Esophagus squamous epithelium (tissue), 5 donors: ENCODE measurements at regions not wholly inside any gene's neighbourhood (a gene's known extent, or its start where the extent isn't known, plus 50 kb on each side); places are given as distances from the start of the nearest gene placed in this dataset.
"Not testable (repeated sequence)": the region's sequence is repeated elsewhere in the genome, so short reads cannot be mapped to it uniquely, and the experiment has no call there.

Experiments
- DNase-seq: peaks from one replicate; lab custom pipeline; 2025; lab: John Stamatoyannopoulos, UW
- H3K27ac ChIP-seq, 4 donors: fragments of 200-600 bp; sonication (generic); one replicate each; pipeline ENCODE4 v1.5.1; 2016 to 2019; ENCODE audit warnings: mild to moderate bottlenecking in 1 of 4
- H3K27me3 ChIP-seq, 4 donors: fragments of 200-600 bp; sonication (generic); 1 replicate in 3 of 4; 2 replicates in 1 of 4; pipeline versions ENCODE4 v1.5.1 to v1.6.0; 2017 to 2021; ENCODE audit warnings: antibody characterized with exemption in 1 of 4
- H3K36me3 ChIP-seq, 3 donors: fragments of 200-600 bp; sonication (generic); one replicate each; pipeline ENCODE4 v1.5.1; 2016 to 2019
- H3K4me1 ChIP-seq, 3 donors: fragments of 200-600 bp; sonication (generic); one replicate each; pipeline ENCODE4 v1.5.1; 2017 to 2019
- H3K4me3 ChIP-seq, 4 donors: fragments of 200-600 bp; sonication (generic); 1 replicate in 3 of 4; 2 replicates in 1 of 4; pipeline ENCODE4 v1.5.1; 2016 to 2019; ENCODE audit warnings: mild to moderate bottlenecking in 2 of 4, moderate library complexity in 1 of 4
- H3K9me3 ChIP-seq, 3 donors: fragments of 200-600 bp; sonication (generic); one replicate each; pipeline ENCODE4 v1.5.1; 2016 to 2019
- POLR2A ChIP-seq, 4 donors: fragments of 450-650 bp; IDR thresholded peaks; one replicate each; pipeline ENCODE4 v1.6.1; 2017; ENCODE audit warnings: antibody characterized with exemption in 4 of 4, mild to moderate bottlenecking in 4 of 4, moderate library complexity in 3 of 4
- WGBS, 2 donors: methylation state at CpG; one replicate each; pipeline ENCODE4 v1.1.5; 2018; 5-methylcytosine and 5-hydroxymethylcytosine counted together
- intact Hi-C: fragments of 100-400 bp; cut with DNase I; formaldehyde crosslinking; loops from one replicate; pipeline ENCODE4 v1.15.0; 2022
- TF ChIP-seq, protein P1 (sequence below), 6 experiments: fragments of 450-650 bp in 4 of 6; fragments of 200-600 bp in 2 of 6; sonication (generic) in 2 of 6; IDR thresholded peaks; one replicate each; pipeline ENCODE4 v1.5.1; 2016 to 2019; ENCODE audit warnings: antibody characterized with exemption in 6 of 6, mild to moderate bottlenecking in 4 of 6, moderate library complexity in 4 of 6
- donor health status: DM: yes; HTN: yes; CAD: no.

DNA sequence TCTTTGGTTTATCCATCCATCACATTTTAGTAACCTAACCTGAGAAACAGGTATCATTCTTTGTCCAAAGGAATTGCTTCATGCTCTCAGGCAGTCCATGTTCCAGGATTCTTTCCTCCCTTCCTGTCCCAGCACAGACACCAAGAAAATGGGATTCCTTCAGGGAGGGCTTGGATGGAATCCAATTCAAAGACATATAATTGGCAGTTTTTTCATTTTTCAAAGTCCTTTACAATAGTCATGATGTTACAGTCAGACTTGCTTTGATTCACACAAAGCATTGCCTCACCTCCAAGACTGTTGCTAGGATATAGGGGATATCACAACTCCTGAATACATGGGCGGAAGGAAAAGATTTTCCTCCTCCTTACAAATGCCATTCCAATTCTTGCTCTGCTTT lies 241.4 kb upstream of the ACVR2A start:
- DNase-seq, result no peak
- WGBS, 2 donors, result 57 to 81% methylated on average over 1 of the region's 1 CpG

GRCh38 chr2:147600646-147601045 lies 244.2 kb upstream of the ACVR2A start:
- intact Hi-C loops, result no loop called here
- TF ChIP-seq, protein P1, sequence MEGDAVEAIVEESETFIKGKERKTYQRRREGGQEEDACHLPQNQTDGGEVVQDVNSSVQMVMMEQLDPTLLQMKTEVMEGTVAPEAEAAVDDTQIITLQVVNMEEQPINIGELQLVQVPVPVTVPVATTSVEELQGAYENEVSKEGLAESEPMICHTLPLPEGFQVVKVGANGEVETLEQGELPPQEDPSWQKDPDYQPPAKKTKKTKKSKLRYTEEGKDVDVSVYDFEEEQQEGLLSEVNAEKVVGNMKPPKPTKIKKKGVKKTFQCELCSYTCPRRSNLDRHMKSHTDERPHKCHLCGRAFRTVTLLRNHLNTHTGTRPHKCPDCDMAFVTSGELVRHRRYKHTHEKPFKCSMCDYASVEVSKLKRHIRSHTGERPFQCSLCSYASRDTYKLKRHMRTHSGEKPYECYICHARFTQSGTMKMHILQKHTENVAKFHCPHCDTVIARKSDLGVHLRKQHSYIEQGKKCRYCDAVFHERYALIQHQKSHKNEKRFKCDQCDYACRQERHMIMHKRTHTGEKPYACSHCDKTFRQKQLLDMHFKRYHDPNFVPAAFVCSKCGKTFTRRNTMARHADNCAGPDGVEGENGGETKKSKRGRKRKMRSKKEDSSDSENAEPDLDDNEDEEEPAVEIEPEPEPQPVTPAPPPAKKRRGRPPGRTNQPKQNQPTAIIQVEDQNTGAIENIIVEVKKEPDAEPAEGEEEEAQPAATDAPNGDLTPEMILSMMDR (IDR thresholded peaks at IDR 0.05), result no peak
- TF ChIP-seq POLR2A (IDR thresholded peaks at IDR 0.05), result no peak
- WGBS, 2 donors, result 52 to 63% methylated on average over 5 of the region's 5 CpGs
- no peaks in the 10 kb centered on the region for H3K27me3 ChIP-seq
- peaks cover 0 to 5% (median 0%) of the 10 kb centered on the region in 3 donors for H3K9me3 ChIP-seq
- H3K27ac ChIP-seq, result no peak overlapping the region
- DNase-seq, result no peak
- H3K4me1 ChIP-seq, result peaks cover 0 to 10% (median 0%) of the 10 kb centered on the region in 3 donors
- no peaks in the 10 kb centered on the region for H3K36me3 ChIP-seq
- no peak overlapping the region for H3K4me3 ChIP-seq

More for the DNA sequence above, 241.4 kb upstream of the ACVR2A start:
- H3K4me3 ChIP-seq, result no peak overlapping the region
- peaks cover 0 to 5% (median 0%) of the 10 kb centered on the region in 3 donors for H3K9me3 ChIP-seq
- H3K27ac ChIP-seq, result peak overlapping the region in 1 of 4 donors; percentile 55
- intact Hi-C loops, result no loop called here
- H3K4me1 ChIP-seq, result peaks cover 0 to 8% (median 0%) of the 10 kb centered on the region in 3 donors
- H3K36me3 ChIP-seq, result no peaks in the 10 kb centered on the region
- H3K27me3 ChIP-seq, result no peaks in the 10 kb centered on the region
- no peak for TF ChIP-seq POLR2A (IDR thresholded peaks at IDR 0.05)
- TF ChIP-seq, protein P1 (IDR thresholded peaks at IDR 0.05), result no peak

DNA sequence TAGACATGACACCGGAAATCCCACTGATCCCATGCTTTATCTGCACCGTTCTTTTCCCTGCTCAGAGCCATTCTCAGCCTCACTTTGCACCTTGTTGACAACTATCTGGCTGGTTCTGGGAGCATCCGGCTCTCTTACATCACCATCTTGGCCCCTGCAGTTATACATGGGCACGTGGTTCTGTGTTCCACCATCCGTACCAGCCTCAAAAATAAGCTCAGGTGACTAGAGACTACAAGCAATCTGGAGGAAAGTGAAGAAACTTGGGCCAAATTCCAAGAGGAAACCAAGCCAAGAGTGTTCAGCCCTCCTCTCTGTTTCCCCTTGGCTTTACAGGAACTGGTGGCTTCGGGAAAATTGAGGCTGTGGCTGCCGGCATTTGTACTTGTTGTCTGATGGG lies 244.6 kb upstream of the ACVR2A start:
- H3K9me3 ChIP-seq, result peaks cover 0 to 5% (median 0%) of the 10 kb centered on the region in 3 donors
- 61 to 70% methylated on average over 7 of the region's 7 CpGs for WGBS, 2 donors
- H3K36me3 ChIP-seq, result no peaks in the 10 kb centered on the region
- H3K27ac ChIP-seq, result no peak overlapping the region
- H3K27me3 ChIP-seq, result no peaks in the 10 kb centered on the region
- H3K4me1 ChIP-seq, result peaks cover 0 to 14% (median 0%) of the 10 kb centered on the region in 3 donors
- no peak overlapping the region for H3K4me3 ChIP-seq
- DNase-seq, result no peak
- intact Hi-C loops, result no loop called here
- TF ChIP-seq POLR2A (IDR thresholded peaks at IDR 0.05), result no peak
- TF ChIP-seq, protein P1 (IDR thresholded peaks at IDR 0.05), result no peak

- H3K27me3 ChIP-seq, result no peaks in the 10 kb centered on the region
- H3K27ac ChIP-seq, result no peak overlapping the region
- H3K4me3 ChIP-seq, result no peak overlapping the region
- DNase-seq, result no peak
- 65 to 66% methylated on average over 4 of the region's 4 CpGs for WGBS, 2 donors
- H3K4me1 ChIP-seq, result peaks cover 0 to 16% (median 0%) of the 10 kb centered on the region in 3 donors
- no peaks in the 10 kb centered on the region for H3K36me3 ChIP-seq
- no peaks in the 10 kb centered on the region for H3K9me3 ChIP-seq
- intact Hi-C loops, result no loop called here
- TF ChIP-seq, protein P1 (IDR thresholded peaks at IDR 0.05), result no peak
- TF ChIP-seq POLR2A (IDR thresholded peaks at IDR 0.05), result no peak
Measured at GRCh38 chr2:147595200-147595599, 249.6 kb upstream of the ACVR2A start.

DNA sequence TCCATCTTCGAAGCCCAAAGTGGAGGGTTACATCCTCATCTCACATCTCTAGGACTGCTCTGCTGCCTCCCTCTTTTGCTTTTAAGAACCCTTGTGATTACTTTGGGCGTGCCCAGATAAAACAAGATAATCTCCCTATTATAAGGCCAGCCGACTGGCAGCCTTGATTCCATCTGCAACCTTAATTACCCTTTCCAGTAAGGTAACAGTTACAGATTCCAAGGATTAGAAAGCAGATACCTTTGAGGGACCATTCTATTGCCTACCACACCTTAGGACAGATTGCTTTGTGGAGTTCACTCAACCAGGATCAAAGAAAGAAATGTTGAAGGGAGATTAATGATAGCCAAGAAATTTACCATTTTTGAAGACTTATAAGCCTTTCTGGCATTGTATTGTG lies 250.8 kb upstream of the ACVR2A start:
- H3K27me3 ChIP-seq, result no peaks in the 10 kb centered on the region
- peaks cover 0 to 16% (median 0%) of the 10 kb centered on the region in 3 donors for H3K4me1 ChIP-seq
- DNase-seq, result no peak
- TF ChIP-seq POLR2A (IDR thresholded peaks at IDR 0.05), result no peak
- TF ChIP-seq, protein P1 (IDR thresholded peaks at IDR 0.05), result no peak
- WGBS, 2 donors, result 48 to 51% methylated on average over 3 of the region's 3 CpGs
- no peaks in the 10 kb centered on the region for H3K9me3 ChIP-seq
- H3K36me3 ChIP-seq, result no peaks in the 10 kb centered on the region
- intact Hi-C loops, result no loop called here
- H3K4me3 ChIP-seq, result no peak overlapping the region
- H3K27ac ChIP-seq, result no peak overlapping the region

DNA sequence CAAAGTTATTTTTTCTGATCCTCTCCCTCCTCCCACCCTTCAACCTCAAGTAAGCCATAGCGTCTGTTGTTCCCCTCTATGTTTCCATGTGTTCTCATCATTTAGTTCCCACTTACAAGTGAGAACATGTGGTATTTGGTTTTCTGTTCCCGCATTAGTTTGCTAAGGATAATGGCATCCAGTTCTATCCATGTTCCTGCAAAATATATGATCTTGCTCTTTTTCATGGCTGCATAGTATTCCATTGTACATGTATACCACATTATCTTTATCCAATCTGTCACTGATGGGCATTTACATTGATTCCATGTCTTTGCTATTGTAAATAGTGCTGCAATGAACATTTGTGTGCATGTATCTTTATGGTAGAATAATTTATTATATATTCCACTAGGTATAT lies 252.0 kb upstream of the ACVR2A start:
- H3K4me1 ChIP-seq, result peaks cover 0 to 20% (median 0%) of the 10 kb centered on the region in 3 donors
- intact Hi-C loops, DNase-seq, H3K9me3 ChIP-seq, H3K27me3 ChIP-seq, H3K4me3 ChIP-seq, H3K27ac ChIP-seq, H3K36me3 ChIP-seq: not testable (repeated sequence)
- WGBS, 2 donors, result 98 to 100% methylated on average over 2 of the region's 2 CpGs
